ENCODE measurements at regions not wholly inside any gene's neighbourhood (a gene's known extent, or its start where the extent isn't known, plus 50 kb on each side); places are given as distances from the start of the nearest gene placed in this dataset.

DNA sequence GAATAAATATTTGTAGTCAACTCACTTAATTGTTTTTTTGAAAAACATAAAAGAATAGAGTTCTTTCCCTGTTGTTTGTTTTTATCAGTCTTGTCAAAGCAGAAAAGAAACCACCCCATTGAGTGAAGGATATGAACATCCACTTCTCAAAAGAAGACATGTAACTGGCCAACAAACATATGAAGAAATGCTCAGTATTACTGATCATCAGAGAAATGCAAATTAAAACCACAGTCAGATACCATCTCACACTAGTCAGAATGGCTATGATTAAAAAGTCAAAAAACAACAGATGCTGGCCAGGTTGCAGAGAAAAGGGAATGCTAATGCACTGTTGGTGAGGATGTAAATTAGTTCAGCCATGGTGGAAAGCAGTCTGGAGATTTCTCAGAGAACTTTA, 326.1 kb upstream of the EMCN start:
- no peak overlapping the region for H3K27ac Mint-ChIP-seq
- TF ChIP-seq, protein P1, sequence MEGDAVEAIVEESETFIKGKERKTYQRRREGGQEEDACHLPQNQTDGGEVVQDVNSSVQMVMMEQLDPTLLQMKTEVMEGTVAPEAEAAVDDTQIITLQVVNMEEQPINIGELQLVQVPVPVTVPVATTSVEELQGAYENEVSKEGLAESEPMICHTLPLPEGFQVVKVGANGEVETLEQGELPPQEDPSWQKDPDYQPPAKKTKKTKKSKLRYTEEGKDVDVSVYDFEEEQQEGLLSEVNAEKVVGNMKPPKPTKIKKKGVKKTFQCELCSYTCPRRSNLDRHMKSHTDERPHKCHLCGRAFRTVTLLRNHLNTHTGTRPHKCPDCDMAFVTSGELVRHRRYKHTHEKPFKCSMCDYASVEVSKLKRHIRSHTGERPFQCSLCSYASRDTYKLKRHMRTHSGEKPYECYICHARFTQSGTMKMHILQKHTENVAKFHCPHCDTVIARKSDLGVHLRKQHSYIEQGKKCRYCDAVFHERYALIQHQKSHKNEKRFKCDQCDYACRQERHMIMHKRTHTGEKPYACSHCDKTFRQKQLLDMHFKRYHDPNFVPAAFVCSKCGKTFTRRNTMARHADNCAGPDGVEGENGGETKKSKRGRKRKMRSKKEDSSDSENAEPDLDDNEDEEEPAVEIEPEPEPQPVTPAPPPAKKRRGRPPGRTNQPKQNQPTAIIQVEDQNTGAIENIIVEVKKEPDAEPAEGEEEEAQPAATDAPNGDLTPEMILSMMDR (conservative IDR thresholded peaks at IDR 0.05): no peak
- no peak for DNase-seq (ENCODE audit: extremely low spot score, unreplicated experiment)
- H3K4me1 Mint-ChIP-seq (ENCODE audit: unreplicated experiment): no peaks in the 10 kb centered on the region
- H3K9me3 Mint-ChIP-seq: no peaks in the 10 kb centered on the region
- no peaks in the 10 kb centered on the region for H3K27me3 Mint-ChIP-seq
- no peak overlapping the region for H3K4me3 Mint-ChIP-seq
- no peaks in the 10 kb centered on the region for H3K36me3 Mint-ChIP-seq

DNA sequence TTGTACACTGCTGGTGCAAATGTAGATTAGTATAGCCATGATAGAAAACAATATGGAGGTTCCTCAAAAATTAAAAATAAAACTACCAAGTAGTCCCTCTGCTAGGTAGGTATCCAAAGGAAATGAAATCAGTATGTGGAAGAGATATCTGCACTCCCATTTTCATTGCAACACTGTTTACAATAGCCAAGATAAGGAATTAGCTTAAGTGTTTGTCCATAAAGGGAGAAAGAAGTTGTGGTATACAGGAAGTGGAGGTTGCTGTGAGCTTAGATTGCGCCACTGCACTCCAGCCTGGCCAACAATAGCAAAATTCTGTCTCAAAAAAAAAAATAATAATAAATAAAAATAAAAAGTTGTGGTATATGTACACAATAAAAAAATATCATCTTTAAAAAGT, 325.0 kb upstream of the EMCN start:
- no peaks in the 10 kb centered on the region for H3K36me3 Mint-ChIP-seq
- H3K9me3 Mint-ChIP-seq: no peaks in the 10 kb centered on the region
- no peak for DNase-seq (ENCODE audit: extremely low spot score, unreplicated experiment)
- TF ChIP-seq, protein P1 (conservative IDR thresholded peaks at IDR 0.05): no peak
- no peak overlapping the region for H3K27ac Mint-ChIP-seq
- H3K27me3 Mint-ChIP-seq: no peaks in the 10 kb centered on the region
- no peaks in the 10 kb centered on the region for H3K4me1 Mint-ChIP-seq (ENCODE audit: unreplicated experiment)
- no peak overlapping the region for H3K4me3 Mint-ChIP-seq

DNA sequence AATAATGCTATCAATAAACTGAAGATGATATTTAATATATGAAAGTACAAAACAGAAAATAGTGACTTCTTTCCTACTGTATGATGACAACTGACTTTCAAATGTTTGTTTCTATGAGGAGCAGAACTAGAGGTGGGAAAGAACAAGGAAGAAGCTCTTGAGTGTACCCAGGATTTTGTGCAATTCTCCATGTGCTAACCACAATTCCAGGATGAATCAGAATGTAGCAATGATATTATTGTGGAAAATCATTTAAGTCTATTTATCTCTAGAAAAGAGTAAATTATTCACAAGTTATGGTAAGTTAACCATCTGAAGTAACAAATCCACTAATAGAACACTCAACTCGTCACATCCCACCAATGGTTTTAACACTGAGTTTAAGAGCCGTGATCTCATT, 324.1 kb upstream of the EMCN start:
- H3K27me3 Mint-ChIP-seq: no peaks in the 10 kb centered on the region

DNA sequence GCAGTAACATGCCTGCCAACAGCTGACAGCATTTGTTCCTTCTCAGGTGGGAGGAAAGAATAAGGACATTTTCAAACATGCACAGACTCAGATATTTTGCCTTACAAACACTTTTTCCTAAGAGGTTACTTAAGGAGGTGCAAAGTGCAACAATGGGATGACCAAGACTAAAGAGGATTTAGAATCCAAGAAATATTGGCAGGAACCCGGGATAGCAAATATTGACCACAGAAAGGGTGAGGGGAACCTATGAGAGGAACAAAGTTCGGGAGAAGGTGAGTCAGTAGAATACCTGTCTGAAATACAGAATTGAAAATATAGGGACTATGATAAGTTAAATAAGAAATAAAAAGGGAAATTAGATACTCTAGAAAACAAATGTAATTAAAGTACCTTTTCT, 321.9 kb upstream of the EMCN start:
- Mint-ChIP-seq H3K4me3 (no peak overlapping the region), H3K36me3 (no peaks in the 10 kb centered on the region), H3K4me1 (ENCODE audit: unreplicated experiment) (no peaks in the 10 kb centered on the region), H3K9me3 (no peaks in the 10 kb centered on the region), H3K27me3 (no peaks in the 10 kb centered on the region), H3K27ac (no peak overlapping the region)
- TF ChIP-seq, protein P1 (conservative IDR thresholded peaks at IDR 0.05): no peak
- DNase-seq (ENCODE audit: extremely low spot score, unreplicated experiment): no peak

More for the DNA sequence above, 324.1 kb upstream of the EMCN start:
- no peaks in the 10 kb centered on the region for H3K36me3 Mint-ChIP-seq
- no peak overlapping the region for H3K4me3 Mint-ChIP-seq
- H3K27ac Mint-ChIP-seq: no peak overlapping the region
- H3K9me3 Mint-ChIP-seq: no peaks in the 10 kb centered on the region
- TF ChIP-seq, protein P1 (conservative IDR thresholded peaks at IDR 0.05): no peak
- H3K4me1 Mint-ChIP-seq (ENCODE audit: unreplicated experiment): no peaks in the 10 kb centered on the region
- DNase-seq (ENCODE audit: extremely low spot score, unreplicated experiment): no peak

DNA sequence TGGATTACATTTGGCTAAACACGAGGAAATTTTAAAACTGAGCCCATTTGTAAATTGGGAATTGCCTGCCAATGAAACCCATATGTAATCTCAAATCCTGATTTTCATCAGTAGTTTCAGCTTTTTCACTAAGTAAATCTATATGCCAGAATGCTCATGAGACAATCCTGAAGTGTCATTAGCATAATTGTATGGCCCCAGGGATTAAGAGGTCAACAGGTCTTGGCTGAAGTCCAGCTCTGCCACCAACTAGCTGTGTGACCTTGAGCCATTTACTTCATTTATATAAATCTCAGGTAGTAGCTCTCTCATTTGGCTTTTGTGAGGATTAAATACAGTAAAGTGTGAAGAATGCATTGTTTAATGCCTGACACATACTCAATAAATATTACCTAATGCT, 320.5 kb upstream of the EMCN start:
- Mint-ChIP-seq H3K9me3 (no peaks in the 10 kb centered on the region), H3K27me3 (no peaks in the 10 kb centered on the region), H3K27ac (no peak overlapping the region), H3K4me3 (no peak overlapping the region), H3K36me3 (no peaks in the 10 kb centered on the region), H3K4me1 (ENCODE audit: unreplicated experiment) (peaks cover 6% of the 10 kb centered on the region)
- no peak for DNase-seq (ENCODE audit: extremely low spot score, unreplicated experiment)
- TF ChIP-seq, protein P1 (conservative IDR thresholded peaks at IDR 0.05): no peak

DNA sequence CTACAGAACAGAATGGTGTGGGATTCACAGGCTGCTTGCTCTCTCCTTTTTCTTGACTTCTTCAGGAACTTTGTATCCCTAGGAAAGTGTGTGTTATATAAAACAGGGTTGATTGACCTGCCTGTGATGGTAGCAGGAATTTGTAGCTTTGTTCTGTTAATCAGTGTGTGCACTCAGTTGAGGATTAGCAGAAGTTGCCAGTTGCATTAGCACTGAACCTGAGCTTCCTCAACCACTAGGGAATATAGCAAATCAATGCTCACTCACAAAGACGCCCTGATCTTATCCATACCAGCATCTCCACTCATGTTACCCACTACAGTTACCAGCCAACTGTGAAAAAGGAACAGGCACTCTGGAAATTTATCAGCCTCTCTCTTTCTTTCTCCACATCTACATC, 319.1 kb upstream of the EMCN start:
- Mint-ChIP-seq H3K9me3 (no peaks in the 10 kb centered on the region), H3K27me3 (no peaks in the 10 kb centered on the region), H3K27ac (no peak overlapping the region), H3K4me1 (ENCODE audit: unreplicated experiment) (peaks cover 6% of the 10 kb centered on the region), H3K4me3 (no peak overlapping the region), H3K36me3 (no peaks in the 10 kb centered on the region)
- no peak for DNase-seq (ENCODE audit: extremely low spot score, unreplicated experiment)
- TF ChIP-seq, protein P1 (conservative IDR thresholded peaks at IDR 0.05): no peak

All from type B pancreatic cell (in vitro differentiated cells).